ENCODE measurements at regions not wholly inside any gene's neighbourhood (a gene's known extent, or its start where the extent isn't known, plus 50 kb on each side); places are given as distances from the start of the nearest gene placed in this dataset.
"Not testable (repeated sequence)": the region's sequence is repeated elsewhere in the genome, so short reads cannot be mapped to it uniquely, and the experiment has no call there.

DNA sequence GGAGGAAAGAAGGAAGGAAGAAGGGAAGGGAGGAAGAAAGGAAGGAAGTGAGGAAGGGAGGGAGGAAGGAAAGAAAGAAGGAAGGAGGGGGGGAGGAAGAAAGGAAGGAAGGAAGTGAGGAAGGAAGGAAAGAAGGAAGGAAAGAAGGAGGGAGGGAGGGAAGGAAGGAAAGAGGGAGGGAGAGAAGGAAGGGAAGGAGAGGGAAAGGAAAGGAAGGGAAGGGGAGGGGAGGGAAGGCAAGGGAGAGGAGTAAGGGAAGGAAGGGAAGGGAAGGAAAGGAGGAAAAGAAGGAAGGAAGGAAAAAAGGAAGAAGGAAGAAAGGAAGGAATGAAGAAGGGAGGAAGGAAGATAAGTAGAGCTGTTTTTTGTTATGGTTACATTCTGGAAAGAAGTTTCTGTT, 141.2 kb downstream of the LRRC3B start:
- no peak for DNase-seq

GRCh38 chr3:26766031-26766430, 143.5 kb downstream of the LRRC3B start:
- DNase-seq = no peak

GRCh38 chr3:26768068-26768651, 145.6 kb downstream of the LRRC3B start:
- no peak for DNase-seq

- DNase-seq = no peak
These were observed 177.2 kb downstream of the LRRC3B start for GRCh38 chr3:26799679-26800317.

- no peak for DNase-seq
These were observed 184.7 kb downstream of the LRRC3B start for GRCh38 chr3:26807272-26807671.

GRCh38 chr3:26825454-26825853, 202.9 kb downstream of the LRRC3B start:
- no peak for DNase-seq

GRCh38 chr3:26827169-26827568, 204.6 kb downstream of the LRRC3B start:
- DNase-seq = no peak

GRCh38 chr3:26838026-26838425, 215.5 kb downstream of the LRRC3B start:
- DNase-seq = no peak

- no peak for DNase-seq
These were observed 216.4 kb downstream of the LRRC3B start for GRCh38 chr3:26839001-26839400.

DNA sequence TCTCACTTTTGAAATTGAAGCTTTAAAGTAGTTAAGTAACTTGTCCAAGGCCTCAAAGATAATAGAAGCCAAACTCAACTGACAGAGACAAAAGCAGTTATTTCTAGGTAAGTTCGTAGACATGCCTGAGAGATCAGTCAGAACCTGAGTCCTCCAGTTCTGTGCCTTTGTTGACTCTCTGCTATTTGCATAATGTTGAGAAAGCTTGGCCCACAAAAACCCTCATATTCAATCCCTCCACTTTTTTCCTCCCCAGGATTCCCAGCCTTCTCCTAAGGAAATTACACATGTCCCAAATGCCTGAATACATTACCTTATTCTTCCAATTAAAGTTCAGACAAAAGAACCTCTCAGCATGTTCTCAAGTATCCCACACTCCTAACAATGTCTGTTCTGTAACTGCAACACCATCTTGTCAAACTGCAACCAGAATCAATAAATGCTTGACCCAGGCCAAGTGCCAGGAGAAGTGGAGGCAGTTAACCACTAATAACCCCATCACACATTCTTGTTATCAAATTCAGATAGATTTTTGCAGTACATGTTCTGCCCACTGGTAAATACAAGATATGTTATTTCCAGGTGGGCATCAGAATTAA, 217.8 kb downstream of the LRRC3B start:
- no peak for DNase-seq

GRCh38 chr3:26845194-26845593, 222.6 kb downstream of the LRRC3B start:
- DNase-seq = no peak

- no peak for DNase-seq
These were observed 225.1 kb downstream of the LRRC3B start for GRCh38 chr3:26847680-26848079.

DNA sequence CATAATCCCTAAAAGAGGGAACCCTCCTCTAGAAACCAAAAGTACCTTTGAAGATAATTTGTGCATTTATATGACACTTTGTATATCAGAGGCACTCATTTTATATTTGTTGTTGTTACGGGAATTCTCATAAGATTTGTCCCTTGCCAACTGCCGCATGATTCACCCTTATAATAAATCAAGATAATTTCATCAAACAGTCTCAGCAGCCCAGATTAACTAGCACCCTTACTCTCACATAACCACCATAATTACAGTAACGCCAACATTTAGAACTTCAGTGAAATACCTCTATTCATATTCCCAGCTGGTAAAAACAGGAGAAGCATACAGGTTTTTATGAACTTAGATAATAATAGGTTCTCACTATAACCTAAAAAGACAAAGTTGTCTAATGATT, 271.9 kb downstream of the LRRC3B start:
- no peak for DNase-seq

GRCh38 chr3:26915208-26915607, 292.6 kb downstream of the LRRC3B start:
- no peak for DNase-seq

GRCh38 chr3:26920646-26921478, 298.3 kb downstream of the LRRC3B start:
- DNase-seq = peak; percentile 62

DNA sequence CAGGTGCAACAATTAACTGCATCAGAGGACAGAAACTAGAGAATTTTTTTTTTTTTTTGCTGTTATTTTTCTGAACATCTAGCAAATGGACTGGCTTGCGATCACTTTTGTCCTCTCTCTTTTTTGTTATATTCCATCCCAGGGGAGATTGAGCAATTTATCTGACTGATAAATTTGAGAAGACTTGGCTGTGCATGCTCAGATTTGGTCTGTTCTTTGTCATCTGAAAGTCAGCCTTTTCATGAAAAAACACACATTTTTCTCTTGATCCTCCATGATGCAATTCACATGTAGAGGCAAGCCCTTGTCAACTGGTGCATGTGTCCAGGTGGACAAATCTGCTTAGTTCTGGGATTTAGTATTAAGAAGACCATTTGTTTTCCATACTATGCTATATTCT, 309.3 kb downstream of the LRRC3B start:
- no peak for DNase-seq

DNA sequence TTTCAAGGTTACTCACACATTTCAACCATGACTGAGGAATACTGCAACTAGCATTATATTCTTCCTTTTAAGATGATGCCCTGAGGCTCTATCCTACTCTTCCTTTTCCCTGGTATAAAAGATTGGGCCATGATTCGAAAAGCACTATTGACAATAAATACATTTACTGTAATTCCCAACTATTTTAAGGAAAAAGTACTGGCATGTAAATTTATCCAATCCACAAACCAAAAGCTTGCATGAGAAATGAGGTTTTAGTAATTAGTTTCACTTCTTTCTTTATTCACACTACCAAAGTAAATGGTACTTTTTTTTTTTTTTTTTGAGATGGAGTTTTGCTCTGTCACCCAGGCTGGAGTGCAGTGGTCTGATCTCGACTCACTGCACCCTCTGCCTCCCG, 310.2 kb downstream of the LRRC3B start:
- no peak for DNase-seq

- DNase-seq = not testable (repeated sequence)
These were observed 322.9 kb downstream of the LRRC3B start for GRCh38 chr3:26945480-26945879.

DNA sequence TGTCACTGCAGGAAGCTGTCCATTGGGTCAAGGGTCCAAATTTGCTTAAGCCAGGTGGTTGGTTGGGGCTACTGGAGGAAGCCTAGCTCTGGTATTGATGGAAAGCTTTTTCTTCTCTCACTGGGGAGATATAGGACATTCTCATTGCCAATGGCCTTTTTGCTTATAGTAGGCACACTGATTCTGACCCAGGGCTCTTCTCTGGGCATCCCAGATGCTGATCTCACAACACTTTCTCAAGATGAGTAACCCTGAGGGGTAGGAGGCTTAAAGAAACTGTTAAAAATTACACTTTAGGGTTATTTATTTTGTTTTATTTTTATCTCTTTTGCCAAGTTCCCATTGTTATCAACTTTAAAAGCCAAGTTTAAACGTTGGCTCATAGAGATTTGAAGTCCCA, 337.8 kb downstream of the LRRC3B start:
- DNase-seq = no peak

- DNase-seq = no peak
These were observed 340.2 kb downstream of the LRRC3B start for GRCh38 chr3:26962492-26963360.

GRCh38 chr3:26963361-26963743, 340.8 kb downstream of the LRRC3B start:
- DNase-seq = no peak

DNA sequence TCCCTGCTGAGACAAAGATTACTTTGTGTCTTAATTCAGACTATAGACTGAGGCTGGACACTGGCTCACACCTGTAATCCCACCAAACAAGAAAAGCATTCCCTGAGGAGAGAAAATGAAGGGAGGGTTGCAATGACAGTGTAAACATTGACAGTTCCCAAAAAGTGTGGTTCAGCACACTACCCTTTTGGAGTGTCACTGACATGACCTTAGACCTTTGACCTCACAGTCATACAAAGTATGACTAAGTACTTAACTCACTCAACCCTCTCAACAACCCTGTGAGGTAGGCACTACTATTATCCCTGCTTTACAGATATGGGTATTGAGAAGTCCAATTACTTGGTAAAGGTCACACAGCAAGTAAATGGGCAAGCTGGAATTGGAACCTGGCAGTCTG, 341.7 kb downstream of the LRRC3B start:
- DNase-seq = no peak

GRCh38 chr3:26964836-26965235, 342.3 kb downstream of the LRRC3B start:
- no peak for DNase-seq

All from NCI-H2029 (cell line).